Large intestine (tissue), 3 donors: ENCODE measurements at regions not wholly inside any gene's neighbourhood (a gene's known extent, or its start where the extent isn't known, plus 50 kb on each side); places are given as distances from the start of the nearest gene placed in this dataset.

Experiments
- DNase-seq, 2 donors: peaks; one replicate each; pipeline versions ENCODE4 v3.0.0 to v3.0.0-alpha.2; 2013
- H3K27ac ChIP-seq: one replicate; pipeline ENCODE4 v1.5.1; 2013; ENCODE audit warnings: low read length
- H3K27me3 ChIP-seq: 2 replicates; pipeline ENCODE4 v1.6.1; 2013; ENCODE audit warnings: low read length; ENCODE audit not compliant: control insufficient read depth, insufficient read depth
- H3K36me3 ChIP-seq: 2 replicates; pipeline ENCODE4 v1.6.1; 2013; ENCODE audit warnings: low read length; ENCODE audit not compliant: control insufficient read depth, insufficient read depth
- H3K4me1 ChIP-seq: one replicate; pipeline ENCODE4 v1.6.1; 2013; ENCODE audit warnings: low read length; ENCODE audit not compliant: control insufficient read depth, insufficient read depth
- H3K4me3 ChIP-seq: one replicate; pipeline ENCODE4 v1.5.1; 2013; ENCODE audit warnings: low read length
- H3K9me3 ChIP-seq: one replicate; pipeline ENCODE4 v1.6.1; 2013; ENCODE audit warnings: mild to moderate bottlenecking, low read depth, low read length, moderate library complexity; ENCODE audit not compliant: control insufficient read depth
- WGBS: methylation state at CpG from one replicate; pipeline ENCODE4 v1.1.5; 2013; ENCODE audit warnings: low lambda C conversion rate; ENCODE audit not compliant: insufficient coverage; 5-methylcytosine and 5-hydroxymethylcytosine counted together

GRCh38 chr9:26331223-26331622 lies 561.4 kb downstream of the CAAP1 start:
- Histone ChIP-seq H3K27ac (no peak overlapping the region), H3K9me3 (no peaks in the 10 kb centered on the region), H3K36me3 (no peaks in the 10 kb centered on the region), H3K4me1 (no peaks in the 10 kb centered on the region), H3K27me3 (no peaks in the 10 kb centered on the region), H3K4me3 (no peak overlapping the region)
- WGBS, result 100% methylated on average over 1 of the region's 3 CpGs
- DNase-seq, result no peak

GRCh38 chr9:26329974-26330373 lies 562.6 kb downstream of the CAAP1 start:
- no peak for DNase-seq
- Histone ChIP-seq H3K9me3 (no peaks in the 10 kb centered on the region), H3K27ac (no peak overlapping the region), H3K4me1 (no peaks in the 10 kb centered on the region), H3K27me3 (no peaks in the 10 kb centered on the region), H3K36me3 (no peaks in the 10 kb centered on the region), H3K4me3 (no peak overlapping the region)
- no CpG with 5 or more reads among the region's 3 CpGs for WGBS

- Histone ChIP-seq H3K9me3 (no peaks in the 10 kb centered on the region), H3K4me1 (no peaks in the 10 kb centered on the region), H3K36me3 (no peaks in the 10 kb centered on the region), H3K4me3 (no peak overlapping the region), H3K27me3 (no peaks in the 10 kb centered on the region), H3K27ac (no peak overlapping the region)
- peak; percentile 18 to 19 for DNase-seq
- WGBS, result 0% methylated on average over 1 of the region's 3 CpGs
These were observed 566.0 kb downstream of the CAAP1 start for GRCh38 chr9:26326563-26326962.

GRCh38 chr9:26325444-26325829 lies 567.2 kb downstream of the CAAP1 start:
- Histone ChIP-seq H3K9me3 (no peaks in the 10 kb centered on the region), H3K4me1 (no peaks in the 10 kb centered on the region), H3K27ac (no peak overlapping the region), H3K27me3 (no peaks in the 10 kb centered on the region), H3K4me3 (no peak overlapping the region), H3K36me3 (no peaks in the 10 kb centered on the region)
- DNase-seq, result no peak

GRCh38 chr9:26324786-26325443 lies 567.7 kb downstream of the CAAP1 start:
- Histone ChIP-seq H3K27ac (no peak overlapping the region), H3K9me3 (no peaks in the 10 kb centered on the region), H3K4me1 (no peaks in the 10 kb centered on the region), H3K36me3 (no peaks in the 10 kb centered on the region), H3K27me3 (no peaks in the 10 kb centered on the region), H3K4me3 (no peak overlapping the region)
- 0% methylated on average over 1 of the region's 10 CpGs for WGBS
- DNase-seq, result peak in 1 of 2 donors; percentile 3

- WGBS, result no CpG with 5 or more reads among the region's 3 CpGs
- DNase-seq, result no peak
- H3K9me3 ChIP-seq, result no peaks in the 10 kb centered on the region
- H3K27ac ChIP-seq, result no peak overlapping the region
- H3K27me3 ChIP-seq, result no peaks in the 10 kb centered on the region
- no peak overlapping the region for H3K4me3 ChIP-seq
- no peaks in the 10 kb centered on the region for H3K4me1 ChIP-seq
- no peaks in the 10 kb centered on the region for H3K36me3 ChIP-seq
These were observed 570.7 kb downstream of the CAAP1 start for GRCh38 chr9:26321935-26322334.

GRCh38 chr9:26319859-26320258 lies 572.7 kb downstream of the CAAP1 start:
- H3K4me1 ChIP-seq, result no peaks in the 10 kb centered on the region
- no peak overlapping the region for H3K27ac ChIP-seq
- no peaks in the 10 kb centered on the region for H3K27me3 ChIP-seq
- WGBS, result no CpG with 5 or more reads among the region's 3 CpGs
- no peaks in the 10 kb centered on the region for H3K9me3 ChIP-seq
- no peaks in the 10 kb centered on the region for H3K36me3 ChIP-seq
- DNase-seq, result no peak
- H3K4me3 ChIP-seq, result no peak overlapping the region

- H3K9me3 ChIP-seq, result no peaks in the 10 kb centered on the region
- no peak overlapping the region for H3K4me3 ChIP-seq
- H3K27me3 ChIP-seq, result no peaks in the 10 kb centered on the region
- no CpG with 5 or more reads among the region's 1 CpG for WGBS
- DNase-seq, result no peak
- H3K4me1 ChIP-seq, result no peaks in the 10 kb centered on the region
- no peaks in the 10 kb centered on the region for H3K36me3 ChIP-seq
- H3K27ac ChIP-seq, result no peak overlapping the region
These were observed 579.5 kb downstream of the CAAP1 start for GRCh38 chr9:26313108-26313507.

GRCh38 chr9:26311463-26311995 lies 581.1 kb downstream of the CAAP1 start:
- H3K9me3 ChIP-seq, result no peaks in the 10 kb centered on the region
- WGBS, result no CpG with 5 or more reads among the region's 2 CpGs
- no peaks in the 10 kb centered on the region for H3K4me1 ChIP-seq
- H3K27ac ChIP-seq, result no peak overlapping the region
- no peak for DNase-seq
- H3K36me3 ChIP-seq, result no peaks in the 10 kb centered on the region
- no peak overlapping the region for H3K4me3 ChIP-seq
- H3K27me3 ChIP-seq, result no peaks in the 10 kb centered on the region

GRCh38 chr9:26310294-26310693 lies 582.3 kb downstream of the CAAP1 start:
- Histone ChIP-seq H3K27ac (no peak overlapping the region), H3K9me3 (no peaks in the 10 kb centered on the region), H3K27me3 (no peaks in the 10 kb centered on the region), H3K4me3 (no peak overlapping the region), H3K4me1 (no peaks in the 10 kb centered on the region), H3K36me3 (no peaks in the 10 kb centered on the region)
- WGBS, result 86% methylated on average over 2 of the region's 3 CpGs
- no peak for DNase-seq

- Histone ChIP-seq H3K4me3 (no peak overlapping the region), H3K36me3 (no peaks in the 10 kb centered on the region), H3K4me1 (no peaks in the 10 kb centered on the region), H3K27me3 (no peaks in the 10 kb centered on the region), H3K27ac (no peak overlapping the region), H3K9me3 (no peaks in the 10 kb centered on the region)
- DNase-seq, result no peak
- WGBS, result 57% methylated on average over 1 of the region's 1 CpG
These were observed 584.3 kb downstream of the CAAP1 start for GRCh38 chr9:26308328-26308727.
